ENCODE measurements at regions not wholly inside any gene's neighbourhood (a gene's known extent, or its start where the extent isn't known, plus 50 kb on each side); places are given as distances from the start of the nearest gene placed in this dataset.

DNA sequence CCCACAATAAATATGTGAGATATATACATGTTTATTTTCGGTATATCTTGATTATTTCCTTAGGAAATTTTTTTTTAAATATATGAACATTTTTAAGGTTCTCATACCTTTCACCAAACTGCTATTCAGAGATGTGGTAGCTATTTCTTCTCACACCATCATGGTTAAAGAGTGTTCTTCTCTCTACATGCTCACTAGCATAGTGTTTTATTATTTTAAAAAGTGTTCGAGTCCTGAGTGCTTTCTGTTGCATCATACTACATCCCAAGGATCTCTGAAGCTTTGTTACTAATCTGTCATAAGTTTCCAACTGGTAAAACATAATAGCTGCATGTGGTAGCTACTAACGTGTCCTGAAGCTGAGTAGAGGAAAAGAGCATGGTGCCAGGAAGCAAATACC is 177.4 kb upstream of the GLRA1 start:
- BruUV-seq (replicated peaks) = no TSS peak
- H3K9me3 ChIP-seq (replicated peaks; ENCODE audit: control insufficient read depth, insufficient read depth, low read length) = no peaks in the 10 kb centered on the region
- CTCF ChIA-PET = no interaction called here

More for the DNA sequence above, 177.4 kb upstream of the GLRA1 start:
- Histone ChIP-seq H3K4me3 (replicated peaks in 1 of 3; ENCODE audit: insufficient read depth in 1 of 3, low read depth in 1 of 3, low read length in 3 of 3) (no peak overlapping the region), H3K4me2 (ENCODE audit: insufficient read depth, low read length) (no peak overlapping the region), H3K4me1 (ENCODE audit: control insufficient read depth, extremely low read depth, insufficient read depth, low read length) (no peaks in the 10 kb centered on the region), H3K79me2 (ENCODE audit: control insufficient read depth, insufficient read depth, low read length) (no peaks in the 10 kb centered on the region), H3K36me3 (ENCODE audit: control insufficient read depth in 2 of 2, extremely low read depth in 1 of 2, insufficient read depth in 2 of 2, low read length in 2 of 2) (no peaks in the 10 kb centered on the region), H3K27ac (ENCODE audit: insufficient read depth, low read depth, low read length) (no peak overlapping the region), H3K9ac (replicated peaks; ENCODE audit: extremely low read depth, insufficient read depth, low read length) (no peak overlapping the region), H2AFZ (ENCODE audit: low read depth, low read length) (no peak overlapping the region), H3K9me1 (replicated peaks; ENCODE audit: control insufficient read depth, extremely low read depth, insufficient read depth, low read length) (no peaks in the 10 kb centered on the region), H3K27me3 (ENCODE audit: control insufficient read depth in 2 of 2, insufficient read depth in 2 of 2, low read length in 2 of 2) (no peaks in the 10 kb centered on the region), H4K20me1 (replicated peaks; ENCODE audit: control insufficient read depth, extremely low read depth, insufficient read depth, low read length) (no peaks in the 10 kb centered on the region)
- TF ChIP-seq JUN (IDR thresholded peaks at IDR 0.05; ENCODE audit: borderline replicate concordance, insufficient read depth, insufficient read length, low read depth) (no peak), EZH2 (IDR thresholded peaks at IDR 0.05; ENCODE audit: borderline replicate concordance, low read depth, low read length, severe bottlenecking) (no peak), GATA2 (IDR thresholded peaks at IDR 0.05; ENCODE audit: insufficient read depth, insufficient read length, low read depth, low read length) (no peak), MYC (IDR thresholded peaks at IDR 0.05; ENCODE audit: low read depth, low read length) (no peak), POLR2AphosphoS5 (IDR thresholded peaks at IDR 0.05; ENCODE audit: insufficient read depth, low read depth, low read length) (no peak), POLR2A (IDR thresholded peaks at IDR 0.05; ENCODE audit: low read depth, low read length) (no peak), FOS (IDR thresholded peaks at IDR 0.05; ENCODE audit: borderline replicate concordance, insufficient read depth, low read length) (no peak)
- TF ChIP-seq, protein P1, sequence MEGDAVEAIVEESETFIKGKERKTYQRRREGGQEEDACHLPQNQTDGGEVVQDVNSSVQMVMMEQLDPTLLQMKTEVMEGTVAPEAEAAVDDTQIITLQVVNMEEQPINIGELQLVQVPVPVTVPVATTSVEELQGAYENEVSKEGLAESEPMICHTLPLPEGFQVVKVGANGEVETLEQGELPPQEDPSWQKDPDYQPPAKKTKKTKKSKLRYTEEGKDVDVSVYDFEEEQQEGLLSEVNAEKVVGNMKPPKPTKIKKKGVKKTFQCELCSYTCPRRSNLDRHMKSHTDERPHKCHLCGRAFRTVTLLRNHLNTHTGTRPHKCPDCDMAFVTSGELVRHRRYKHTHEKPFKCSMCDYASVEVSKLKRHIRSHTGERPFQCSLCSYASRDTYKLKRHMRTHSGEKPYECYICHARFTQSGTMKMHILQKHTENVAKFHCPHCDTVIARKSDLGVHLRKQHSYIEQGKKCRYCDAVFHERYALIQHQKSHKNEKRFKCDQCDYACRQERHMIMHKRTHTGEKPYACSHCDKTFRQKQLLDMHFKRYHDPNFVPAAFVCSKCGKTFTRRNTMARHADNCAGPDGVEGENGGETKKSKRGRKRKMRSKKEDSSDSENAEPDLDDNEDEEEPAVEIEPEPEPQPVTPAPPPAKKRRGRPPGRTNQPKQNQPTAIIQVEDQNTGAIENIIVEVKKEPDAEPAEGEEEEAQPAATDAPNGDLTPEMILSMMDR (IDR thresholded peaks at IDR 0.05; ENCODE audit: extremely low read depth in 1 of 2, insufficient read depth in 1 of 2, low read depth in 1 of 2, low read length in 2 of 2) = no peak
- TF ChIP-seq, protein P2, sequence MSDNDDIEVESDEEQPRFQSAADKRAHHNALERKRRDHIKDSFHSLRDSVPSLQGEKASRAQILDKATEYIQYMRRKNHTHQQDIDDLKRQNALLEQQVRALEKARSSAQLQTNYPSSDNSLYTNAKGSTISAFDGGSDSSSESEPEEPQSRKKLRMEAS (IDR thresholded peaks at IDR 0.05; ENCODE audit: insufficient read depth, insufficient read length) = no peak
- intact Hi-C loops (cut with micrococcal nuclease) = no loop called here
- POLR2A ChIA-PET = no interaction called here
- DNase-seq (ENCODE audit: low read depth, low spot score) = no peak
- dilution Hi-C loops (cut with MboI; ENCODE audit: extremely low pct_ligation_motif_present, low sequenced_read_pairs) = no loop called here
- FAIRE-seq = no peak

Measured in endothelial cell of umbilical vein (primary cell).